Neural cell (in vitro differentiated cells): ENCODE measurements at regions not wholly inside any gene's neighbourhood (a gene's known extent, or its start where the extent isn't known, plus 50 kb on each side); places are given as distances from the start of the nearest gene placed in this dataset.

ENCODE experiments used
- CTCF ChIP-seq: fragments of 450-650 bp; IDR thresholded peaks from 2 replicates; pipeline ENCODE4 v1.5.1; 2014; ENCODE audit warnings: antibody characterized with exemption, mild to moderate bottlenecking, moderate library complexity; ENCODE audit not compliant: poor library complexity, severe bottlenecking
- EP300 ChIP-seq: fragments of 450-650 bp; conservative IDR thresholded peaks from 2 replicates; pipeline ENCODE4 v1.6.1; 2014; ENCODE audit warnings: antibody characterized with exemption, mild to moderate bottlenecking, moderate library complexity; ENCODE audit not compliant: poor library complexity, severe bottlenecking
- EZH2 ChIP-seq: fragments of 200-600, 300-800 bp; shearing (Covaris generic), sonication (generic); IDR thresholded peaks from 2 replicates; pipeline ENCODE4 v1.6.1; 2014; ENCODE audit warnings: antibody characterized with exemption, low read length, borderline replicate concordance, mild to moderate bottlenecking; ENCODE audit not compliant: insufficient read depth, poor library complexity, severe bottlenecking
- RAD21 ChIP-seq: fragments of 450-650 bp; conservative IDR thresholded peaks from 2 replicates; pipeline ENCODE4 v1.6.1; 2014; ENCODE audit warnings: antibody characterized with exemption, mild to moderate bottlenecking, moderate library complexity
- REST ChIP-seq: IDR thresholded peaks from 2 replicates; pipeline ENCODE4 v1.6.1; 2012; ENCODE audit warnings: borderline replicate concordance
- SMC3 ChIP-seq: fragments of 450-650 bp; conservative IDR thresholded peaks from 2 replicates; pipeline ENCODE4 v1.6.1; 2014; ENCODE audit warnings: antibody characterized with exemption, mild to moderate bottlenecking, moderate library complexity; ENCODE audit not compliant: poor library complexity

DNA sequence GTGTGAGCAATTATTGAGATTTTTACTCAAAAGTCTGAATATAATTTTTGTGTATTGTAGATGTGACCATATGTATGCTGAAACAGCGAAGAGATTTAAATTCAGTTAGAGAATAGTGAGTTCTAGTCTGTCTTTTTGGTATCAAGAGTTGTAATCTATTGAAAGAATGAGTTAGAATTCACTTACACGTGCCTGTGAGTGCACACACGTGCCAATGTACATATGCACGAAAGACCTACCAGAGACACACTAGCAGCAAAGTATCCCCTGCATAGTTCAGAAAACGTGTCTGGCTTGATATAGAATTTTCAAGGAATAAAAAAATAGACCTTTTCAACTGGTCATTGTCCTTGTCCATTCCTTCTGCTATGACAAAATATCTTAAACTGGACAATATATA lies 64.8 kb upstream of the BHLHE40 start:
- TF ChIP-seq EZH2 (no peak), CTCF (no peak), RAD21 (no peak), REST (no peak), SMC3 (no peak), EP300 (no peak)
